IMR-90 (cell line): ENCODE measurements at regions not wholly inside any gene's neighbourhood (a gene's known extent, or its start where the extent isn't known, plus 50 kb on each side); places are given as distances from the start of the nearest gene placed in this dataset.
A peak's percentile ranks its signal among the peaks of the same experiment; 100 is the strongest.

ENCODE experiments used
- ATAC-seq: fragments of 200-7000 bp; cut with Tn5 transposase; 2 replicates; pipeline ENCODE4 v1.9.1; 2020; ENCODE audit warnings: low read depth, mild to moderate bottlenecking, moderate library complexity
- BruUV-seq: library from RNA; stranded (reverse); fragments of 400-500 nt; replicated peaks from 2 replicates; lab custom pipeline; 2021; lab: Mats Ljungman, UMichigan
- CTCF ChIA-PET: fragments of 300-600 bp; formaldehyde crosslinking; extraction: SDS; loops from one replicate; lab custom pipeline; 2021; ENCODE audit warnings: antibody characterized with exemption; lab: Yijun Ruan, JAX
- POLR2A ChIA-PET: fragments of 300-600 bp; sonication (Branson Sonifier 250); formaldehyde crosslinking; loops from one replicate; lab custom pipeline; 2022; ENCODE audit warnings: antibody characterized with exemption; ENCODE audit not compliant: unreplicated experiment; lab: Charles Lee
- DNase-seq: peaks from one replicate; pipeline ENCODE4 v3.0.0; 2013
- H2AFZ ChIP-seq: replicated peaks from 2 replicates; pipeline ENCODE3; 2013; ENCODE audit warnings: low read length, mild to moderate bottlenecking; ENCODE audit not compliant: poor library complexity
- H2AK5ac ChIP-seq: 2 replicates; pipeline ENCODE4 v1.6.1; 2013; ENCODE audit warnings: low read depth, low read length, inconsistent platforms
- H2AK9ac ChIP-seq: replicated peaks from 2 replicates; pipeline ENCODE3; 2013; ENCODE audit warnings: mild to moderate bottlenecking, low read depth, low read length, moderate library complexity; ENCODE audit not compliant: poor library complexity
- H2BK120ac ChIP-seq: 2 replicates; pipeline ENCODE4 v1.6.1; 2013; ENCODE audit warnings: low read depth, low read length, inconsistent platforms
- H2BK15ac ChIP-seq: 3 replicates; pipeline ENCODE4 v1.6.1; 2013; ENCODE audit warnings: low read depth, low read length, inconsistent platforms
- H2BK20ac ChIP-seq: 2 replicates; pipeline ENCODE4 v1.6.1; 2013; ENCODE audit warnings: low read depth, mild to moderate bottlenecking, inconsistent platforms, low read length, moderate library complexity
- H2BK5ac ChIP-seq: 2 replicates; pipeline ENCODE4 v1.6.1; 2013; ENCODE audit warnings: mild to moderate bottlenecking, low read depth, low read length, inconsistent platforms; ENCODE audit not compliant: poor library complexity, severe bottlenecking
- H3K14ac ChIP-seq: replicated peaks from 2 replicates; pipeline ENCODE4 v1.6.1; 2013; ENCODE audit warnings: low read depth, low read length, inconsistent platforms
- H3K18ac ChIP-seq: 2 replicates; pipeline ENCODE4 v1.6.1; 2013; ENCODE audit warnings: low read depth, low read length, control low read depth
- H3K23ac ChIP-seq: 2 replicates; pipeline ENCODE4 v1.6.1; 2013; ENCODE audit warnings: low read depth, low read length, inconsistent platforms
- H3K27ac ChIP-seq: 2 replicates; pipeline ENCODE4 v1.5.1; 2013; ENCODE audit warnings: mild to moderate bottlenecking, control low read depth, low read length; ENCODE audit not compliant: insufficient read depth
- H3K27me3 ChIP-seq: 2 replicates; pipeline ENCODE4 v1.6.1; 2013; ENCODE audit warnings: low read length; ENCODE audit not compliant: control insufficient read depth, insufficient read depth
- H3K36me3 ChIP-seq: 2 replicates; pipeline ENCODE4 v1.6.1; 2013; ENCODE audit warnings: low read length, mixed read lengths; ENCODE audit not compliant: control insufficient read depth, insufficient read depth
- H3K4ac ChIP-seq: 2 replicates; pipeline ENCODE4 v1.6.1; 2013; ENCODE audit warnings: low read depth, low read length, inconsistent platforms
- H3K4me1 ChIP-seq: 2 replicates; pipeline ENCODE4 v1.6.1; 2013; ENCODE audit warnings: low read length, mixed read lengths; ENCODE audit not compliant: control insufficient read depth, insufficient read depth
- H3K4me2 ChIP-seq: 2 replicates; pipeline ENCODE4 v1.6.1; 2013; ENCODE audit warnings: low read depth, mild to moderate bottlenecking, control low read depth, low read length, moderate library complexity
- H3K4me3 ChIP-seq: 2 replicates; pipeline ENCODE4 v1.5.1; 2013; ENCODE audit warnings: low read depth, mild to moderate bottlenecking, control low read depth, low read length, moderate library complexity; ENCODE audit not compliant: insufficient read depth
- H3K56ac ChIP-seq: 2 replicates; pipeline ENCODE4 v1.6.1; 2013; ENCODE audit warnings: low read length, inconsistent platforms; ENCODE audit not compliant: insufficient read depth; ENCODE audit errors: extremely low read depth
- H3K79me1 ChIP-seq, 2 experiments: 2 replicates each; pipeline ENCODE4 v1.6.1; 2013; ENCODE audit warnings: low read length in 2 of 2, inconsistent platforms in 1 of 2, low read depth in 1 of 2
- H3K9ac ChIP-seq: 2 replicates; pipeline ENCODE4 v1.6.1; 2013; ENCODE audit warnings: low read depth, low read length, control low read depth
- H3K9me1 ChIP-seq: 2 replicates; pipeline ENCODE4 v1.6.1; 2013; ENCODE audit warnings: low read length, inconsistent platforms; ENCODE audit not compliant: insufficient read depth
- H3K9me3 ChIP-seq: 2 replicates; pipeline ENCODE4 v1.6.1; 2013; ENCODE audit warnings: low read length; ENCODE audit not compliant: control insufficient read depth, insufficient read depth
- H4K20me1 ChIP-seq: 2 replicates; pipeline ENCODE4 v1.6.1; 2013; ENCODE audit warnings: low read length, inconsistent platforms; ENCODE audit not compliant: insufficient read depth
- H4K5ac ChIP-seq: 2 replicates; pipeline ENCODE4 v1.6.1; 2013; ENCODE audit warnings: mild to moderate bottlenecking, low read depth, low read length, control low read depth
- H4K8ac ChIP-seq, 2 experiments: 2 replicates each; pipeline ENCODE4 v1.6.1; 2013; ENCODE audit warnings: low read depth in 2 of 2, low read length in 2 of 2, control low read depth in 1 of 2, inconsistent platforms in 1 of 2
- H4K91ac ChIP-seq: 2 replicates; pipeline ENCODE4 v1.6.1; 2013; ENCODE audit warnings: low read depth, low read length, inconsistent platforms; ENCODE audit not compliant: insufficient read depth
- BHLHE40 ChIP-seq: fragments of 150-350 bp; IDR thresholded peaks from 2 replicates; pipeline ENCODE4 v1.6.1; 2016; ENCODE audit warnings: mild to moderate bottlenecking, low read depth, low read length
- CEBPB ChIP-seq: IDR thresholded peaks from 2 replicates; pipeline ENCODE4 v1.6.1; 2012; ENCODE audit warnings: low read depth, low read length, improper control_type of control experiment
- CHD1 ChIP-seq: IDR thresholded peaks from 2 replicates; pipeline ENCODE4 v1.6.1; 2012; ENCODE audit warnings: low read depth, low read length, improper control_type of control experiment
- CTCF ChIP-seq: conservative IDR thresholded peaks from 2 replicates; pipeline ENCODE4 v1.5.1; 2012; ENCODE audit warnings: mild to moderate bottlenecking, low read depth, low read length, improper control_type of control experiment
- FOS ChIP-seq: fragments of 150-350 bp; IDR thresholded peaks from 2 replicates; pipeline ENCODE4 v1.6.1; 2016; ENCODE audit warnings: low read depth, low read length
- MAFK ChIP-seq: IDR thresholded peaks from 2 replicates; pipeline ENCODE4 v1.6.1; 2012; ENCODE audit warnings: low read depth, low read length, improper control_type of control experiment
- MAZ ChIP-seq: IDR thresholded peaks from 2 replicates; pipeline ENCODE4 v1.6.1; 2012; ENCODE audit warnings: low read depth, mild to moderate bottlenecking, low read length, improper control_type of control experiment, moderate library complexity, borderline replicate concordance
- MXI1 ChIP-seq: IDR thresholded peaks from 2 replicates; pipeline ENCODE4 v1.6.1; 2012; ENCODE audit warnings: low read depth, mild to moderate bottlenecking, low read length, moderate library complexity, borderline replicate concordance
- NFE2L2 ChIP-seq: fragments of 150-350 bp; IDR thresholded peaks from 2 replicates; pipeline ENCODE4 v1.6.1; 2016; ENCODE audit warnings: low read depth, mild to moderate bottlenecking, low read length
- POLR2A ChIP-seq: IDR thresholded peaks from 2 replicates; pipeline ENCODE4 v1.6.1; 2012; ENCODE audit warnings: mild to moderate bottlenecking, low read depth, low read length
- RCOR1 ChIP-seq: IDR thresholded peaks from 2 replicates; pipeline ENCODE4 v1.6.1; 2012; ENCODE audit warnings: mild to moderate bottlenecking, low read length, improper control_type of control experiment; ENCODE audit not compliant: insufficient replicate concordance
- RFX5 ChIP-seq: IDR thresholded peaks from 2 replicates; pipeline ENCODE4 v1.8.0; 2012; ENCODE audit warnings: low read depth, mild to moderate bottlenecking, low read length, moderate library complexity
- SMC3 ChIP-seq: fragments of 150-350 bp; IDR thresholded peaks from 2 replicates; pipeline ENCODE4 v1.6.1; 2016; ENCODE audit warnings: low read depth, mild to moderate bottlenecking, antibody characterized with exemption, low read length, moderate library complexity
- USF2 ChIP-seq: fragments of 150-350 bp; IDR thresholded peaks from 2 replicates; pipeline ENCODE4 v1.6.1; 2017; ENCODE audit warnings: mild to moderate bottlenecking, antibody characterized with exemption, low read length, low read depth
- WGBS, 2 experiments: methylation state at CpG; one replicate each; pipeline versions ENCODE4 v1.1.5 to v1.1.7; 2013; ENCODE audit warnings: missing lambda C conversion rate in 2 of 2; ENCODE audit not compliant: insufficient read length in 1 of 2; ENCODE audit errors: extremely low coverage in 2 of 2; 5-methylcytosine and 5-hydroxymethylcytosine counted together
- dilution Hi-C: fragments of 300-500 bp; cut with HindIII; formaldehyde crosslinking; loops from one replicate; pipeline ENCODE4 v1.14.3; 2018; ENCODE audit warnings: low sequenced_read_pairs; ENCODE audit not compliant: unreplicated experiment
- in situ Hi-C: fragments of 300-500 bp; cut with MboI; formaldehyde crosslinking; loops from 3 replicates; pipeline ENCODE4 v1.14.3; 2019; ENCODE audit warnings: low sequenced_read_pairs, inconsistent platforms, mixed read lengths
- intact Hi-C: fragments of 100-400 bp; cut with micrococcal nuclease; formaldehyde crosslinking; loops from 2 replicates; pipeline ENCODE4 v1.10.0; 2022
- TF ChIP-seq, protein P1 (sequence below): fragments of 150-350 bp; IDR thresholded peaks from 2 replicates; pipeline ENCODE4 v1.6.1; 2016; ENCODE audit warnings: low read depth, mild to moderate bottlenecking, low read length, moderate library complexity, borderline replicate concordance

DNA sequence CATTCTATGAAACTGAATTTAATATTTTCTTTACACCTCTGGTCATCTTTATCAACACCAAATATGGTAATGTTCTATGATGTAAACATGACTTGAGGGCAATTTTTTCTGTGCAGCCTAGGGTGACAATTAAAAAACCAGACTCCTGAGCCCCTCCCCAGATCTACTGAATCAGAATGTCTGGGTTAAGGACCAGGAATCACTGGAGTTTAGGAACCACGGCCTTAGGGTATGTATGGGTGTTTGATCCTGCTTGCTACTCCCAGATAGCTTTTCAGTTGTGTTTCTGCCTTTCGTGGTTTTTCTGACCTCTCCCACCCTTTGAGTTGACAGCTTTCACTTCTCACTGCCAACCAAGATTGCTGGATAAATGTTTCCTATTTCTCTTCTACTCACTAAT lies 332.2 kb downstream of the DHX15 start:
- Histone ChIP-seq H3K23ac (no peak overlapping the region), H4K5ac (peak overlapping the region; percentile 47; the same call in 1 of the 2 replicates), H3K27ac (no peak overlapping the region), H3K4me3 (no peak overlapping the region), H2AFZ (no peak overlapping the region), H3K27me3 (peaks cover 3% of the 10 kb centered on the region), H3K4ac (no peak overlapping the region), H3K79me1 (no peaks in the 10 kb centered on the region), H4K8ac (no peak overlapping the region), H3K9me1 (no peaks in the 10 kb centered on the region), H4K20me1 (no peaks in the 10 kb centered on the region), H3K9me3 (no peaks in the 10 kb centered on the region), H3K14ac (no peak overlapping the region), H2BK120ac (no peak overlapping the region), H4K91ac (no peak overlapping the region), H2BK20ac (no peak overlapping the region), H2AK9ac (no peak overlapping the region), H2BK5ac (no peak overlapping the region), H3K18ac (no peak overlapping the region; the same call in 1 of the 2 replicates), H2AK5ac (no peak overlapping the region), H3K4me2 (no peak overlapping the region), H3K4me1 (peaks cover 2% of the 10 kb centered on the region; the same call in 1 of the 2 replicates), H3K9ac (no peak overlapping the region), H3K36me3 (no peaks in the 10 kb centered on the region), H3K56ac (no peak overlapping the region), H2BK15ac (no peak overlapping the region)
- POLR2A ChIA-PET = no interaction called here
- no peak for ATAC-seq
- no CpG with 5 or more reads among the region's 2 CpGs for WGBS, 2 experiments
- intact Hi-C loops (no loop called here), dilution Hi-C loops (no loop called here), in situ Hi-C loops (no loop called here)
- CTCF ChIA-PET = no interaction called here
- no peak for TF ChIP-seq POLR2A
- no peak for TF ChIP-seq NFE2L2
- TF ChIP-seq BHLHE40 = no peak
- TF ChIP-seq, protein P1, sequence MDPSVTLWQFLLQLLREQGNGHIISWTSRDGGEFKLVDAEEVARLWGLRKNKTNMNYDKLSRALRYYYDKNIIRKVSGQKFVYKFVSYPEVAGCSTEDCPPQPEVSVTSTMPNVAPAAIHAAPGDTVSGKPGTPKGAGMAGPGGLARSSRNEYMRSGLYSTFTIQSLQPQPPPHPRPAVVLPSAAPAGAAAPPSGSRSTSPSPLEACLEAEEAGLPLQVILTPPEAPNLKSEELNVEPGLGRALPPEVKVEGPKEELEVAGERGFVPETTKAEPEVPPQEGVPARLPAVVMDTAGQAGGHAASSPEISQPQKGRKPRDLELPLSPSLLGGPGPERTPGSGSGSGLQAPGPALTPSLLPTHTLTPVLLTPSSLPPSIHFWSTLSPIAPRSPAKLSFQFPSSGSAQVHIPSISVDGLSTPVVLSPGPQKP = no peak
- TF ChIP-seq USF2 = no peak
- no peak for TF ChIP-seq CEBPB
- no peak for TF ChIP-seq CTCF
- no peak for TF ChIP-seq CHD1
- TF ChIP-seq FOS = no peak
- TF ChIP-seq RCOR1 = no peak
- no peak for TF ChIP-seq MXI1
- no peak for TF ChIP-seq MAZ
- TF ChIP-seq RFX5 = no peak
- TF ChIP-seq MAFK = no peak
- no peak for TF ChIP-seq SMC3
- no TSS peak for BruUV-seq
- DNase-seq = no peak
